ENCODE measurements at regions not wholly inside any gene's neighbourhood (a gene's known extent, or its start where the extent isn't known, plus 50 kb on each side); places are given as distances from the start of the nearest gene placed in this dataset.
A peak's percentile ranks its signal among the peaks of the same experiment; 100 is the strongest.

- DNase-seq, result no peak
- Histone ChIP-seq H3K4me3 (no peak overlapping the region), H3K4me1 (ENCODE audit: low read depth) (no peaks in the 10 kb centered on the region), H3K36me3 (ENCODE audit: low read depth) (no peaks in the 10 kb centered on the region), H3K9me3 (no peaks in the 10 kb centered on the region)
- TF ChIP-seq CTCF (IDR thresholded peaks at IDR 0.05), result no peak
- no peak for ATAC-seq
- intact Hi-C loops (cut with DNase I, micrococcal nuclease), result no loop called here
These were observed 246.2 kb upstream of the ID2 start for GRCh38 chr2:8435608-8436007.

- H3K4me3 ChIP-seq, result no peak overlapping the region
- no peak for ATAC-seq
These were observed 245.3 kb upstream of the ID2 start for GRCh38 chr2:8436585-8436984.

GRCh38 chr2:8437228-8437948, 244.5 kb upstream of the ID2 start:
- intact Hi-C loops (cut with DNase I, micrococcal nuclease), result no loop called here
- no peaks in the 10 kb centered on the region for H3K9me3 ChIP-seq
- no peaks in the 10 kb centered on the region for H3K36me3 ChIP-seq (ENCODE audit: low read depth)
- TF ChIP-seq CTCF (IDR thresholded peaks at IDR 0.05), result no peak
- no peak for ATAC-seq
- H3K4me3 ChIP-seq, result no peak overlapping the region
- H3K4me1 ChIP-seq (ENCODE audit: low read depth), result no peaks in the 10 kb centered on the region
- no peak for DNase-seq

More at GRCh38 chr2:8436585-8436984, 245.3 kb upstream of the ID2 start:
- Histone ChIP-seq H3K9me3 (no peaks in the 10 kb centered on the region), H3K36me3 (ENCODE audit: low read depth) (no peaks in the 10 kb centered on the region), H3K4me1 (ENCODE audit: low read depth) (no peaks in the 10 kb centered on the region)
- TF ChIP-seq CTCF (IDR thresholded peaks at IDR 0.05), result no peak
- intact Hi-C loops (cut with DNase I, micrococcal nuclease), result no loop called here
- no peak for DNase-seq

- no peak for ATAC-seq
- TF ChIP-seq CTCF (IDR thresholded peaks at IDR 0.05), result no peak
- no peak for DNase-seq
- H3K4me1 ChIP-seq (ENCODE audit: low read depth), result no peaks in the 10 kb centered on the region
- no peak overlapping the region for H3K4me3 ChIP-seq
- H3K9me3 ChIP-seq, result no peaks in the 10 kb centered on the region
- no peaks in the 10 kb centered on the region for H3K36me3 ChIP-seq (ENCODE audit: low read depth)
- intact Hi-C loops (cut with DNase I, micrococcal nuclease), result no loop called here
These were observed 243.9 kb upstream of the ID2 start for GRCh38 chr2:8437949-8438400.

GRCh38 chr2:8438476-8438875, 243.4 kb upstream of the ID2 start:
- intact Hi-C loops (cut with DNase I, micrococcal nuclease), result no loop called here
- DNase-seq, result no peak
- ATAC-seq, result peak; percentile 58
- Histone ChIP-seq H3K4me1 (ENCODE audit: low read depth) (no peaks in the 10 kb centered on the region), H3K9me3 (no peaks in the 10 kb centered on the region), H3K36me3 (ENCODE audit: low read depth) (no peaks in the 10 kb centered on the region), H3K4me3 (no peak overlapping the region)
- no peak for TF ChIP-seq CTCF (IDR thresholded peaks at IDR 0.05)

All from mucosa of descending colon (tissue), 3 donors.